Kidney epithelial cell (primary cell): ENCODE measurements at regions not wholly inside any gene's neighbourhood (a gene's known extent, or its start where the extent isn't known, plus 50 kb on each side); places are given as distances from the start of the nearest gene placed in this dataset.
A peak's percentile ranks its signal among the peaks of the same experiment; 100 is the strongest.

Experiments
- DNase-seq: peaks from one replicate; pipeline ENCODE4 v3.0.0-alpha.2; 2010; ENCODE audit warnings: low read depth
- H3K27me3 ChIP-seq: 2 replicates; pipeline ENCODE4 v1.6.0; 2011; ENCODE audit warnings: low read length; ENCODE audit not compliant: control insufficient read depth, insufficient read depth
- H3K36me3 ChIP-seq: 2 replicates; pipeline ENCODE4 v1.5.1; 2011; ENCODE audit warnings: low read length; ENCODE audit not compliant: control insufficient read depth, insufficient read depth
- H3K4me3 ChIP-seq: 2 replicates; pipeline ENCODE4 v1.5.1; 2011; ENCODE audit warnings: low read depth, mild to moderate bottlenecking, control low read depth, low read length
- CTCF ChIP-seq: IDR thresholded peaks from 2 replicates; pipeline ENCODE4 v1.5.1; 2011; ENCODE audit warnings: mild to moderate bottlenecking, moderate library complexity, low read length, control low read depth, inconsistent platforms; ENCODE audit not compliant: insufficient read depth, poor library complexity, severe bottlenecking

- H3K27me3 ChIP-seq, result no peaks in the 10 kb centered on the region
- TF ChIP-seq CTCF, result no peak
- H3K4me3 ChIP-seq, result no peak overlapping the region
- no peaks in the 10 kb centered on the region for H3K36me3 ChIP-seq
- peak; percentile 56 for DNase-seq
These were observed 500.9 kb downstream of the FBXO15 start for GRCh38 chr18:73646772-73647171.

DNA sequence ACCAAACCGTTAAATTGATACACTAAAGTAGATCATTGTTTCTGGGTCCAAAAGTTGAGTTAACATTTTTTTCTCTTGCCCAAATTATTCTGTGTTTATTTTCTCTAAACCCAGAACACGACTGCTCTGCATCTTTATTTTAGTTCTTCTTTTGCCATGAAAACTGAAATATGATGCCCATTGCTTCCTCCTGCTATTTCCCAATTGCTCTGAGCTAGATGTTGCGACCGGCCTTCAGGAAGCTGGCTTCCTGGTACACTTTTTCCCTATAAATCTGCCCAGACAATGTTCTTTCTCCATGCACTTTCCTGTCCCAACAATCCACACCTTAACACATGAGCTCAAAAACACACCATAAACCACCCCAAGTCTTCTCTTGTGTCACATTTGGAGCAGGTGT is 501.4 kb downstream of the FBXO15 start:
- no peak for DNase-seq
- no peak for TF ChIP-seq CTCF
- Histone ChIP-seq H3K4me3 (no peak overlapping the region), H3K36me3 (no peaks in the 10 kb centered on the region), H3K27me3 (no peaks in the 10 kb centered on the region)

DNA sequence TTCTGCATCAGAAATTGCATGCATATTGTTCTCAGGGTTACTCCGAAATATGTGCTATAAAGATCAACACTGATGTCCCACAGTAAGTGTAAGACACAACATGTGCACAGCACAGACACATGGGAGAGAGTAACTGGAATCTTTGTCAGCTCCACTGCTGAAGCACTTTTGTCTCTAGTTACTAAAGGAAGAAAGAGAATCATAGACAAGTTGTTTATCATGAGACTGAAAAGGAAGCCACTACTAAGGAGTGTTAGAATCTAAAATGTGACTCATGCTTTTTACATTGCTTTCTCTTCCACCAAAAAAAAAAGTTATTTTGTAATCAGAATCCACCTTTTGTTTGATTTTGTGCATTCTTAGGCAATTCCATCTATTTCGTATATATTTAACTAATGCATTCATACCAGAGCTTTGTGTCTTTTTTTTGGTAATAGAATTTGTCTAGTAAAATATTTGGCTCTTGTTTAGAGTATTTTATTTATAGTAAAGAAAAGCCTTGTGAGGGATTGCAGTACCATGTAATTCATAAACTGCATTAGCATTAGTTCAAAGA is 502.4 kb downstream of the FBXO15 start:
- TF ChIP-seq CTCF, result no peak
- Histone ChIP-seq H3K27me3 (no peaks in the 10 kb centered on the region), H3K4me3 (no peak overlapping the region), H3K36me3 (no peaks in the 10 kb centered on the region)
- no peak for DNase-seq

- Histone ChIP-seq H3K36me3 (no peaks in the 10 kb centered on the region), H3K27me3 (no peaks in the 10 kb centered on the region), H3K4me3 (no peak overlapping the region)
- DNase-seq, result no peak
- TF ChIP-seq CTCF, result no peak
These were observed 507.8 kb downstream of the FBXO15 start for GRCh38 chr18:73639788-73640187.

DNA sequence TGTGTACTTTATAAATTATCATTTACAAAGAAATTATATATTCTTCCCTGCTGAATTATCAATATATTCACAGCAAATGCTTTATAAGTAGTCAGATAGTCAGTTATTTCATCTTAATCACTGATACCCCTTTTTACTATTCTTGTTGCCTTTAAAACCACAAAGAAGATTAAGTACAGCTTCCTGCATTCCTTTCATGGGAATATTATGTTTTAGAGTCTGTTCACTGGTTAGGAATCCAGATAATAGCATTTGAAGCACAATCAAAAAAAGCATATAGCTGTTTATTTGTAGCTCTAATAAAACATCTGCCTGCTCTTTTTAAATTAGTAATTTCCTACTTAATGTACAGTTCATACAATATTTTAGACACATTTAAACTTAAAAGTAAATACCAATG is 508.9 kb downstream of the FBXO15 start:
- no peak for TF ChIP-seq CTCF
- no peak for DNase-seq
- Histone ChIP-seq H3K36me3 (no peaks in the 10 kb centered on the region), H3K27me3 (no peaks in the 10 kb centered on the region), H3K4me3 (no peak overlapping the region)

GRCh38 chr18:73636355-73636754 is 511.3 kb downstream of the FBXO15 start:
- Histone ChIP-seq H3K27me3 (no peaks in the 10 kb centered on the region), H3K4me3 (no peak overlapping the region), H3K36me3 (no peaks in the 10 kb centered on the region)
- no peak for TF ChIP-seq CTCF
- no peak for DNase-seq
